ENCODE measurements at regions not wholly inside any gene's neighbourhood (a gene's known extent, or its start where the extent isn't known, plus 50 kb on each side); places are given as distances from the start of the nearest gene placed in this dataset.

DNA sequence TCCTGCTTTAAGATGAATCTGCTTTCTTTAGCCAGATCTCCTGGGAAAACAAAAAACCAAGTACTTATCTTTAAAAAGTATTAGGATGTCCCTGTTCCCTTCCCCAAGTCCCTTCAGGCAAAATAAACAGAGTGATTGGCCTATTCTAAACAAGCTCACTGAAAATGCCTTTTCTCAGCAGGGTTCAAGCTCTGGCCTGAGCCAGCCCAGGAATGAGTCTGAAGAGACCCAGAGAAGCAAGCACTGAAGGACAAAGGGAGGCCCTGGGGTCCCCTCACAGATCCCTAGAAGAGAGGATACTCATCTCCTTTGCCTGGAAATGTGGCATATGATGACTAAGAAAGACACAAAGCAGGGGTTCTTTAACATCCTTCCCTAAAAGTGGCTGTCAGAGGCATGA lies 66.8 kb upstream of the MAP1B start (continued):
- TF ChIP-seq JUND (IDR thresholded peaks at IDR 0.05), result no peak
- no peak for TF ChIP-seq SP1 (IDR thresholded peaks at IDR 0.05)
- no peak for TF ChIP-seq YY1 (IDR thresholded peaks at IDR 0.05)
- TF ChIP-seq TAF1 (conservative IDR thresholded peaks at IDR 0.05), result no peak

DNA sequence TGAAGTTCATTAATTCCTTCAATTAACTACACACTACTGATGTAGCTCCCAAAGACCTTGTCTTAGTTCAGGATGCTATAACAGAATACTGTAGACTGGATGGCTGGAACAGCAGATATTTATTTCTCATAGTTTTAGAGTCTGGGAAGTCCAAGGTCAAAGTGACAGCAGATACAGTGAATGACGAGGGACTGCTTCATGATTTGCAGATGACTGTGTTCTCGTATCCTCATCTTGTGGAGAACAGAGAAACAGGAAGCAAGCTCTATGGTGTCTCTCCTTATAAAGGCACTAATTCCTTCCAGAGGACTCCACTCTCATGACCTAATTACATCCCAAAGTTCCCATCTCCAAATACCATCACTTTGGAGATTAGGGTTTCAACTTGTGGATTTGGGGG lies 65.6 kb upstream of the MAP1B start:
- TF ChIP-seq, protein P1, sequence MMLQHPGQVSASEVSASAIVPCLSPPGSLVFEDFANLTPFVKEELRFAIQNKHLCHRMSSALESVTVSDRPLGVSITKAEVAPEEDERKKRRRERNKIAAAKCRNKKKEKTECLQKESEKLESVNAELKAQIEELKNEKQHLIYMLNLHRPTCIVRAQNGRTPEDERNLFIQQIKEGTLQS (IDR thresholded peaks at IDR 0.05), result no peak
- TF ChIP-seq, protein P2, sequence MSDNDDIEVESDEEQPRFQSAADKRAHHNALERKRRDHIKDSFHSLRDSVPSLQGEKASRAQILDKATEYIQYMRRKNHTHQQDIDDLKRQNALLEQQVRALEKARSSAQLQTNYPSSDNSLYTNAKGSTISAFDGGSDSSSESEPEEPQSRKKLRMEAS (IDR thresholded peaks at IDR 0.05), result no peak
- no peak for TF ChIP-seq GABPA (IDR thresholded peaks at IDR 0.05 in 1 of 2, conservative IDR thresholded peaks at IDR 0.05 in 1 of 2)
- TF ChIP-seq, protein P3, sequence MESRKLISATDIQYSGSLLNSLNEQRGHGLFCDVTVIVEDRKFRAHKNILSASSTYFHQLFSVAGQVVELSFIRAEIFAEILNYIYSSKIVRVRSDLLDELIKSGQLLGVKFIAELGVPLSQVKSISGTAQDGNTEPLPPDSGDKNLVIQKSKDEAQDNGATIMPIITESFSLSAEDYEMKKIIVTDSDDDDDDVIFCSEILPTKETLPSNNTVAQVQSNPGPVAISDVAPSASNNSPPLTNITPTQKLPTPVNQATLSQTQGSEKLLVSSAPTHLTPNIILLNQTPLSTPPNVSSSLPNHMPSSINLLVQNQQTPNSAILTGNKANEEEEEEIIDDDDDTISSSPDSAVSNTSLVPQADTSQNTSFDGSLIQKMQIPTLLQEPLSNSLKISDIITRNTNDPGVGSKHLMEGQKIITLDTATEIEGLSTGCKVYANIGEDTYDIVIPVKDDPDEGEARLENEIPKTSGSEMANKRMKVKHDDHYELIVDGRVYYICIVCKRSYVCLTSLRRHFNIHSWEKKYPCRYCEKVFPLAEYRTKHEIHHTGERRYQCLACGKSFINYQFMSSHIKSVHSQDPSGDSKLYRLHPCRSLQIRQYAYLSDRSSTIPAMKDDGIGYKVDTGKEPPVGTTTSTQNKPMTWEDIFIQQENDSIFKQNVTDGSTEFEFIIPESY (IDR thresholded peaks at IDR 0.05), result no peak
- peak; percentile 38 for TF ChIP-seq NR2F2 (IDR thresholded peaks at IDR 0.05)
- no peak for TF ChIP-seq JUND (IDR thresholded peaks at IDR 0.05)
- Histone ChIP-seq H3K27ac (ENCODE audit: low read depth in 1 of 2, low read length in 2 of 2) (no peak overlapping the region), H3K9me3 (ENCODE audit: control insufficient read depth in 4 of 4, low read length in 3 of 4) (no peaks in the 10 kb centered on the region), H3K27me3 (ENCODE audit: control insufficient read depth in 4 of 4, insufficient read depth in 4 of 4, low read length in 3 of 4) (no peaks in the 10 kb centered on the region), H3K9ac (ENCODE audit: low read depth in 1 of 2, low read length in 2 of 2) (no peak overlapping the region), H3K36me3 (ENCODE audit: control insufficient read depth in 4 of 4, insufficient read depth in 3 of 4, low read depth in 1 of 4, low read length in 3 of 4) (no peaks in the 10 kb centered on the region), H3K4me3 (ENCODE audit: low read depth in 1 of 3, low read length in 3 of 3) (no peak overlapping the region), H3K4me1 (ENCODE audit: control insufficient read depth in 4 of 4, insufficient read depth in 4 of 4, low read length in 3 of 4) (no peaks in the 10 kb centered on the region)
- no peak for DNase-seq (ENCODE audit: low spot score)
- WGBS, result 50% methylated on average over 2 of the region's 2 CpGs

DNA sequence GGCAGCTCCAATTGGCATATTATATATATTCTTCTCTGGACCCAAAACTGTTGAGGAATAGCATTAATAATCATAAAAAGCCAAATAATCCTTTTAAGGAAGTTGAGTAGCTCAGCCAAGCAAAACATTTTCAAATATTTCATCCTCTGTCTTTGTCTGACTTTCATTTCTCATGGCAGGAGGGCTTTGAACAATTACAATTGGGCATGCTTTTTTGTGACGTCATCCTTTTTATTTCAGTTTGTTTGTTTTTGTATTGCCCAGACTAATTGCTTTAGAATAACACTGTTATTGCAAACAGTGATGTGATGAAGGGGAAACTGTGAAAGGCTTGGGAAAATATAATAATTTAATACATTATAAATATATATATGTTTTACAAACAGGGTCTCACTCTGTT lies 65.2 kb upstream of the MAP1B start:
- Histone ChIP-seq H3K9ac (ENCODE audit: low read depth in 1 of 2, low read length in 2 of 2) (no peak overlapping the region), H3K27ac (ENCODE audit: low read depth in 1 of 2, low read length in 2 of 2) (no peak overlapping the region), H3K4me1 (ENCODE audit: control insufficient read depth in 4 of 4, insufficient read depth in 4 of 4, low read length in 3 of 4) (no peaks in the 10 kb centered on the region), H3K27me3 (ENCODE audit: control insufficient read depth in 4 of 4, insufficient read depth in 4 of 4, low read length in 3 of 4) (no peaks in the 10 kb centered on the region), H3K4me3 (ENCODE audit: low read depth in 1 of 3, low read length in 3 of 3) (no peak overlapping the region), H3K9me3 (ENCODE audit: control insufficient read depth in 4 of 4, low read length in 3 of 4) (peaks cover 0 to 2% (median 1%) of the 10 kb centered on the region in 4 donors), H3K36me3 (ENCODE audit: control insufficient read depth in 4 of 4, insufficient read depth in 3 of 4, low read depth in 1 of 4, low read length in 3 of 4) (no peaks in the 10 kb centered on the region)
- DNase-seq (ENCODE audit: low spot score), result no peak
- WGBS, result 65% methylated on average over 1 of the region's 1 CpG
- TF ChIP-seq, protein P3 (IDR thresholded peaks at IDR 0.05), result no peak
- TF ChIP-seq NR2F2 (IDR thresholded peaks at IDR 0.05) (no peak), JUND (IDR thresholded peaks at IDR 0.05) (no peak), SP1 (IDR thresholded peaks at IDR 0.05) (no peak), TAF1 (conservative IDR thresholded peaks at IDR 0.05) (no peak), HNF4G (IDR thresholded peaks at IDR 0.05) (no peak), GABPA (IDR thresholded peaks at IDR 0.05 in 1 of 2, conservative IDR thresholded peaks at IDR 0.05 in 1 of 2) (no peak), FOXA2 (IDR thresholded peaks at IDR 0.05) (no peak), RXRA (IDR thresholded peaks at IDR 0.05) (no peak), RAD21 (IDR thresholded peaks at IDR 0.05) (no peak), FOXA1 (IDR thresholded peaks at IDR 0.05) (no peak), EGR1 (IDR thresholded peaks at IDR 0.05; ENCODE audit: low read depth in 2 of 2) (no peak), HNF4A (conservative IDR thresholded peaks at IDR 0.05) (no peak), YY1 (IDR thresholded peaks at IDR 0.05) (no peak)
- TF ChIP-seq, protein P2 (IDR thresholded peaks at IDR 0.05), result no peak
- TF ChIP-seq, protein P1 (IDR thresholded peaks at IDR 0.05), result no peak
- TF ChIP-seq, protein P4, sequence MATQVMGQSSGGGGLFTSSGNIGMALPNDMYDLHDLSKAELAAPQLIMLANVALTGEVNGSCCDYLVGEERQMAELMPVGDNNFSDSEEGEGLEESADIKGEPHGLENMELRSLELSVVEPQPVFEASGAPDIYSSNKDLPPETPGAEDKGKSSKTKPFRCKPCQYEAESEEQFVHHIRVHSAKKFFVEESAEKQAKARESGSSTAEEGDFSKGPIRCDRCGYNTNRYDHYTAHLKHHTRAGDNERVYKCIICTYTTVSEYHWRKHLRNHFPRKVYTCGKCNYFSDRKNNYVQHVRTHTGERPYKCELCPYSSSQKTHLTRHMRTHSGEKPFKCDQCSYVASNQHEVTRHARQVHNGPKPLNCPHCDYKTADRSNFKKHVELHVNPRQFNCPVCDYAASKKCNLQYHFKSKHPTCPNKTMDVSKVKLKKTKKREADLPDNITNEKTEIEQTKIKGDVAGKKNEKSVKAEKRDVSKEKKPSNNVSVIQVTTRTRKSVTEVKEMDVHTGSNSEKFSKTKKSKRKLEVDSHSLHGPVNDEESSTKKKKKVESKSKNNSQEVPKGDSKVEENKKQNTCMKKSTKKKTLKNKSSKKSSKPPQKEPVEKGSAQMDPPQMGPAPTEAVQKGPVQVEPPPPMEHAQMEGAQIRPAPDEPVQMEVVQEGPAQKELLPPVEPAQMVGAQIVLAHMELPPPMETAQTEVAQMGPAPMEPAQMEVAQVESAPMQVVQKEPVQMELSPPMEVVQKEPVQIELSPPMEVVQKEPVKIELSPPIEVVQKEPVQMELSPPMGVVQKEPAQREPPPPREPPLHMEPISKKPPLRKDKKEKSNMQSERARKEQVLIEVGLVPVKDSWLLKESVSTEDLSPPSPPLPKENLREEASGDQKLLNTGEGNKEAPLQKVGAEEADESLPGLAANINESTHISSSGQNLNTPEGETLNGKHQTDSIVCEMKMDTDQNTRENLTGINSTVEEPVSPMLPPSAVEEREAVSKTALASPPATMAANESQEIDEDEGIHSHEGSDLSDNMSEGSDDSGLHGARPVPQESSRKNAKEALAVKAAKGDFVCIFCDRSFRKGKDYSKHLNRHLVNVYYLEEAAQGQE (IDR thresholded peaks at IDR 0.05), result no peak
- TF ChIP-seq, protein P5, sequence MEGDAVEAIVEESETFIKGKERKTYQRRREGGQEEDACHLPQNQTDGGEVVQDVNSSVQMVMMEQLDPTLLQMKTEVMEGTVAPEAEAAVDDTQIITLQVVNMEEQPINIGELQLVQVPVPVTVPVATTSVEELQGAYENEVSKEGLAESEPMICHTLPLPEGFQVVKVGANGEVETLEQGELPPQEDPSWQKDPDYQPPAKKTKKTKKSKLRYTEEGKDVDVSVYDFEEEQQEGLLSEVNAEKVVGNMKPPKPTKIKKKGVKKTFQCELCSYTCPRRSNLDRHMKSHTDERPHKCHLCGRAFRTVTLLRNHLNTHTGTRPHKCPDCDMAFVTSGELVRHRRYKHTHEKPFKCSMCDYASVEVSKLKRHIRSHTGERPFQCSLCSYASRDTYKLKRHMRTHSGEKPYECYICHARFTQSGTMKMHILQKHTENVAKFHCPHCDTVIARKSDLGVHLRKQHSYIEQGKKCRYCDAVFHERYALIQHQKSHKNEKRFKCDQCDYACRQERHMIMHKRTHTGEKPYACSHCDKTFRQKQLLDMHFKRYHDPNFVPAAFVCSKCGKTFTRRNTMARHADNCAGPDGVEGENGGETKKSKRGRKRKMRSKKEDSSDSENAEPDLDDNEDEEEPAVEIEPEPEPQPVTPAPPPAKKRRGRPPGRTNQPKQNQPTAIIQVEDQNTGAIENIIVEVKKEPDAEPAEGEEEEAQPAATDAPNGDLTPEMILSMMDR (IDR thresholded peaks at IDR 0.05; ENCODE audit: low read depth, low read length, missing input control), result no peak
